ENCODE measurements at regions not wholly inside any gene's neighbourhood (a gene's known extent, or its start where the extent isn't known, plus 50 kb on each side); places are given as distances from the start of the nearest gene placed in this dataset.
A peak's percentile ranks its signal among the peaks of the same experiment; 100 is the strongest.

GRCh38 chr20:23232219-23232581 is 118.4 kb upstream of the NXT1 start:
- no peak for TF ChIP-seq POLR2A (IDR thresholded peaks at IDR 0.05)
- no peak for TF ChIP-seq POLR2AphosphoS5 (IDR thresholded peaks at IDR 0.05)
- TF ChIP-seq CTCF (IDR thresholded peaks at IDR 0.05): no peak
- TF ChIP-seq EP300 (IDR thresholded peaks at IDR 0.05): no peak
- H3K9me3 ChIP-seq: peaks cover 0 to 5% (median 2%) of the 10 kb centered on the region in 4 donors
- no peaks in the 10 kb centered on the region for H3K36me3 ChIP-seq
- DNase-seq (no peak), ATAC-seq (ENCODE audit: low FRiP score in 2 of 2) (no peak)
- H3K27me3 ChIP-seq: no peaks in the 10 kb centered on the region
- no peak overlapping the region for H3K4me3 ChIP-seq
- H3K4me1 ChIP-seq: peaks cover 0 to 6% (median 1%) of the 10 kb centered on the region in 4 donors
- H3K27ac ChIP-seq: no peak overlapping the region
- 100% methylated on average over 4 of the region's 4 CpGs for WGBS, 2 donors

DNA sequence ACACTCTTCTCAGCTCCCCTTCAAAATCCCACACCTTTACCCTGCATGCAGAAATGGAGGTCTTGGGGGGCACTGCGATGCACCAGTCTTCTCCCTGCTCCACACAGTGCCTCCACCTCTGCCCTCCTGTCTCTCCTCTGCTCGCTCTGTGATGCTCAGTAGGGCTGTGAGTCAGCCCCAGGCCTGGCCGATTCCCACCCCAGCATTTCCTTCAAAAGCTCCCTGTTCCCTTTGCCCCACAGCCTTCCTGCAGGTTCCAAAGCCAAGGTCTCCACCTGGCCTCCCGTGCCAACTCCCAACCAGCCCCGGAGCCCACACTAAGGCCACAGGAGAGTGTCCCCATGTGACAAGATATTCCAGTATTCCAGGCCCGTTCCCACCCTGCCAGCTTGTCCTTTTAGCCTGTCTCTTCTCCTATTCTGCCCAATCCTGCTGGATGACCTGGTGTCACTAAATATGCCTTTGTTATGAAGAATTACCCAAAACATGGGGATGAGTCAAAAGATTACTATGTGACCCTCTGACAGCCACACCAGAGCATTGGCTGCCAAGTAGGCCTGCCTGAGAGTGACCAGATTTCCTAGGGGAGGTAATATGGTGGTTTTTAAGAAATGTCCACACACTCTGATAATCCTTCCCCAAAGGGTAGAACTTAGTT is 118.9 kb upstream of the NXT1 start:
- Histone ChIP-seq H3K27ac (no peak overlapping the region), H3K9me3 (peaks cover 0 to 5% (median 2%) of the 10 kb centered on the region in 4 donors), H3K27me3 (no peaks in the 10 kb centered on the region), H3K4me1 (peaks cover 0 to 6% (median 3%) of the 10 kb centered on the region in 4 donors), H3K4me3 (no peak overlapping the region), H3K36me3 (no peaks in the 10 kb centered on the region)
- 87 to 93% methylated on average over 6 of the region's 6 CpGs for WGBS, 2 donors
- no peak for ATAC-seq (ENCODE audit: low FRiP score in 2 of 2)
- DNase-seq: no peak
- TF ChIP-seq POLR2A (IDR thresholded peaks at IDR 0.05) (no peak), EP300 (IDR thresholded peaks at IDR 0.05) (no peak), CTCF (IDR thresholded peaks at IDR 0.05) (no peak), POLR2AphosphoS5 (IDR thresholded peaks at IDR 0.05) (no peak)

- peak in 1 of 2 donors; percentile 32 for DNase-seq
- TF ChIP-seq POLR2AphosphoS5 (IDR thresholded peaks at IDR 0.05) (no peak), EP300 (IDR thresholded peaks at IDR 0.05) (no peak), CTCF (IDR thresholded peaks at IDR 0.05) (no peak), POLR2A (IDR thresholded peaks at IDR 0.05) (no peak)
- Histone ChIP-seq H3K9me3 (peaks cover 0 to 5% (median 2%) of the 10 kb centered on the region in 4 donors), H3K36me3 (no peaks in the 10 kb centered on the region), H3K27me3 (no peaks in the 10 kb centered on the region), H3K4me1 (peaks cover 0 to 8% (median 3%) of the 10 kb centered on the region in 4 donors), H3K27ac (no peak overlapping the region), H3K4me3 (no peak overlapping the region)
- ATAC-seq (ENCODE audit: low FRiP score in 2 of 2): no peak
- 80 to 85% methylated on average over 14 to 16 of the region's 16 CpGs for WGBS, 2 donors
These were observed 119.7 kb upstream of the NXT1 start for GRCh38 chr20:23230766-23231385.

GRCh38 chr20:23229989-23230388 is 120.6 kb upstream of the NXT1 start:
- no peaks in the 10 kb centered on the region for H3K27me3 ChIP-seq
- H3K27ac ChIP-seq: no peak overlapping the region
- H3K9me3 ChIP-seq: peaks cover 0 to 5% (median 2%) of the 10 kb centered on the region in 4 donors
- WGBS, 2 donors: 93 to 97% methylated on average over 3 of the region's 3 CpGs
- peaks cover 0 to 13% (median 10%) of the 10 kb centered on the region in 4 donors for H3K4me1 ChIP-seq
- no peak for ATAC-seq (ENCODE audit: low FRiP score in 2 of 2)
- no peak for TF ChIP-seq EP300 (IDR thresholded peaks at IDR 0.05)
- no peak for TF ChIP-seq POLR2A (IDR thresholded peaks at IDR 0.05)
- no peak for TF ChIP-seq POLR2AphosphoS5 (IDR thresholded peaks at IDR 0.05)
- no peak for TF ChIP-seq CTCF (IDR thresholded peaks at IDR 0.05)
- H3K36me3 ChIP-seq: no peaks in the 10 kb centered on the region
- DNase-seq: no peak
- no peak overlapping the region for H3K4me3 ChIP-seq
